Peyer's patch (tissue), 4 donors: ENCODE measurements at regions not wholly inside any gene's neighbourhood (a gene's known extent, or its start where the extent isn't known, plus 50 kb on each side); places are given as distances from the start of the nearest gene placed in this dataset.
"Not testable (repeated sequence)": the region's sequence is repeated elsewhere in the genome, so short reads cannot be mapped to it uniquely, and the experiment has no call there.

ENCODE experiments used
- DNase-seq, 3 donors: peaks; one replicate each; pipeline ENCODE4 v3.0.0-alpha.2; 2017 to 2019
- H3K27ac ChIP-seq, 4 donors: fragments of 200-600 bp; sonication (generic); one replicate each; pipeline ENCODE4 v1.5.1; 2016 to 2019
- H3K27me3 ChIP-seq, 2 donors: fragments of 200-600 bp; sonication (generic); one replicate each; pipeline ENCODE4 v1.5.1; 2019
- H3K36me3 ChIP-seq, 3 donors: fragments of 200-600 bp; sonication (generic); one replicate each; pipeline ENCODE4 v1.5.1; 2016 to 2019
- H3K4me1 ChIP-seq, 4 donors: fragments of 200-600 bp; sonication (generic); one replicate each; pipeline ENCODE4 v1.5.1; 2016 to 2019
- H3K4me3 ChIP-seq, 4 donors: fragments of 200-600 bp; sonication (generic); 1 replicate in 3 of 4; 2 replicates in 1 of 4; pipeline ENCODE4 v1.5.1; 2016 to 2019; ENCODE audit warnings: mild to moderate bottlenecking in 1 of 4
- H3K9me3 ChIP-seq, 4 donors: fragments of 200-600 bp; sonication (generic); one replicate each; pipeline ENCODE4 v1.5.1; 2016 to 2019; ENCODE audit warnings: mild to moderate bottlenecking in 1 of 4
- CTCF ChIP-seq, 6 experiments: fragments of 450-650 bp in 4 of 6; fragments of 200-600 bp in 2 of 6; sonication (generic) in 1 of 6; IDR thresholded peaks; one replicate each; pipeline ENCODE4 v1.5.1; 2017 to 2019; ENCODE audit warnings: antibody characterized with exemption in 6 of 6, mild to moderate bottlenecking in 3 of 6, moderate library complexity in 1 of 6
- POLR2A ChIP-seq, 2 donors: fragments of 450-650 bp; IDR thresholded peaks; one replicate each; pipeline ENCODE4 v1.5.1; 2017; ENCODE audit warnings: antibody characterized with exemption in 2 of 2, mild to moderate bottlenecking in 2 of 2, moderate library complexity in 2 of 2

GRCh38 chr1:192892934-192893333, 84.1 kb downstream of the RGS2 start:
- Histone ChIP-seq H3K4me3 (no peak overlapping the region), H3K4me1 (no peaks in the 10 kb centered on the region), H3K9me3 (no peaks in the 10 kb centered on the region), H3K36me3 (no peaks in the 10 kb centered on the region), H3K27ac (no peak overlapping the region), H3K27me3 (no peaks in the 10 kb centered on the region)
- TF ChIP-seq CTCF (IDR thresholded peaks at IDR 0.05) (no peak), POLR2A (IDR thresholded peaks at IDR 0.05) (no peak)
- no peak for DNase-seq

GRCh38 chr1:192895487-192895886, 86.6 kb downstream of the RGS2 start:
- H3K9me3 ChIP-seq, H3K27me3 ChIP-seq, DNase-seq, H3K27ac ChIP-seq, H3K4me1 ChIP-seq, H3K4me3 ChIP-seq, H3K36me3 ChIP-seq: not testable (repeated sequence)

GRCh38 chr1:192896376-192896775, 87.5 kb downstream of the RGS2 start:
- H3K9me3 ChIP-seq, result no peaks in the 10 kb centered on the region
- no peaks in the 10 kb centered on the region for H3K27me3 ChIP-seq
- no peaks in the 10 kb centered on the region for H3K36me3 ChIP-seq
- H3K4me1 ChIP-seq, result no peaks in the 10 kb centered on the region
- DNase-seq, result no peak
- TF ChIP-seq CTCF (IDR thresholded peaks at IDR 0.05), result no peak
- TF ChIP-seq POLR2A (IDR thresholded peaks at IDR 0.05), result no peak
- H3K4me3 ChIP-seq, result no peak overlapping the region
- H3K27ac ChIP-seq, result no peak overlapping the region

GRCh38 chr1:192901500-192901899, 92.7 kb downstream of the RGS2 start:
- H3K4me1 ChIP-seq, result no peaks in the 10 kb centered on the region
- no peak overlapping the region for H3K27ac ChIP-seq
- TF ChIP-seq POLR2A (IDR thresholded peaks at IDR 0.05) (no peak), CTCF (IDR thresholded peaks at IDR 0.05) (no peak)
- H3K27me3 ChIP-seq, result no peaks in the 10 kb centered on the region
- DNase-seq, result no peak
- no peaks in the 10 kb centered on the region for H3K9me3 ChIP-seq
- H3K4me3 ChIP-seq, result no peak overlapping the region
- no peaks in the 10 kb centered on the region for H3K36me3 ChIP-seq

- no peaks in the 10 kb centered on the region for H3K27me3 ChIP-seq
- H3K36me3 ChIP-seq, result no peaks in the 10 kb centered on the region
- H3K27ac ChIP-seq, result no peak overlapping the region
Observed at GRCh38 chr1:192903142-192903541, 94.3 kb downstream of the RGS2 start.

GRCh38 chr1:192904438-192904895, 95.6 kb downstream of the RGS2 start:
- TF ChIP-seq POLR2A (IDR thresholded peaks at IDR 0.05) (no peak), CTCF (IDR thresholded peaks at IDR 0.05) (no peak)
- Histone ChIP-seq H3K4me1 (no peaks in the 10 kb centered on the region), H3K27ac (peak overlapping the region in 1 of 4 donors; percentile 44), H3K27me3 (no peaks in the 10 kb centered on the region), H3K9me3 (no peaks in the 10 kb centered on the region), H3K36me3 (no peaks in the 10 kb centered on the region), H3K4me3 (no peak overlapping the region)
- DNase-seq, result no peak

More at GRCh38 chr1:192903142-192903541, 94.3 kb downstream of the RGS2 start:
- no peak for DNase-seq
- H3K9me3 ChIP-seq, result no peaks in the 10 kb centered on the region
- no peaks in the 10 kb centered on the region for H3K4me1 ChIP-seq
- H3K4me3 ChIP-seq, result no peak overlapping the region
- TF ChIP-seq POLR2A (IDR thresholded peaks at IDR 0.05), result no peak
- TF ChIP-seq CTCF (IDR thresholded peaks at IDR 0.05), result no peak
